ENCODE measurements at regions not wholly inside any gene's neighbourhood (a gene's known extent, or its start where the extent isn't known, plus 50 kb on each side); places are given as distances from the start of the nearest gene placed in this dataset.

- TF ChIP-seq REST (IDR thresholded peaks at IDR 0.05; ENCODE audit: low read depth, low read length): no peak
- TF ChIP-seq CTCF (IDR thresholded peaks at IDR 0.05): no peak
- no peak for TF ChIP-seq CHD2 (IDR thresholded peaks at IDR 0.05; ENCODE audit: low read length, partially characterized antibody)
- no peak for TF ChIP-seq TAF1 (IDR thresholded peaks at IDR 0.05; ENCODE audit: borderline replicate concordance, low read depth, low read length)
- no peak for TF ChIP-seq TEAD4 (IDR thresholded peaks at IDR 0.05; ENCODE audit: borderline replicate concordance, insufficient read depth)
- TF ChIP-seq EP300 (IDR thresholded peaks at IDR 0.05; ENCODE audit: borderline replicate concordance in 1 of 2, low read depth in 1 of 2, low read length in 1 of 2): peak in 1 of 2 experiments; percentile 50; a peak in 2 of 4 replicates
Observed at GRCh38 chr2:208556983-208557484, 150.4 kb downstream of the PTH2R start.

Measured in SK-N-SH (cell line).